ENCODE measurements at regions not wholly inside any gene's neighbourhood (a gene's known extent, or its start where the extent isn't known, plus 50 kb on each side); places are given as distances from the start of the nearest gene placed in this dataset.

DNA sequence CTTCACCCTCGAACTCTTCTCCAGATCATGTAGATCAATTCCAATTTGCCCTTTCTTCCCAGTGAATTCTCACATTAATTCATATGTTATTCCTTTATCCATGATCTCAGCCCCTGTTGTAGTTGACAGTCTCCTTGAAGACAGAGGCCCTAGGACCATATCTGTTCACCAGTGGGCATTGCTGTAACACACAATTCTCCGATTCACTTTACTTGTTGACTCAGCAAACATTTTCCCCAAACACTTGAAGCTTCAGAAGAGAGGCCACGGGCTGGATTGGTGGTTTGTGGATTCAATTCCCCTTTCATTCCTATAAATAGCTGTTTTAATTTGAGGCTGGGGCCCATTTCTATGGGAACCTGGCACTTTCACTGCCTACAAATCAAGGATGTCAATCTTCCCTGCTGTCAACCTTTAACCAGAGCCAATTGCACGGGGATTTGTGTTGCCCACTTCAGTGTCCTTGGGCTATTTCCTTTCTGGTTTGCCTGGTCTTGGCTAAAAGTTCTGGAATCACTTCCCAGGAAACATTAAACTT, 393.0 kb upstream of the KIRREL3 start:
- TF ChIP-seq, protein P1, sequence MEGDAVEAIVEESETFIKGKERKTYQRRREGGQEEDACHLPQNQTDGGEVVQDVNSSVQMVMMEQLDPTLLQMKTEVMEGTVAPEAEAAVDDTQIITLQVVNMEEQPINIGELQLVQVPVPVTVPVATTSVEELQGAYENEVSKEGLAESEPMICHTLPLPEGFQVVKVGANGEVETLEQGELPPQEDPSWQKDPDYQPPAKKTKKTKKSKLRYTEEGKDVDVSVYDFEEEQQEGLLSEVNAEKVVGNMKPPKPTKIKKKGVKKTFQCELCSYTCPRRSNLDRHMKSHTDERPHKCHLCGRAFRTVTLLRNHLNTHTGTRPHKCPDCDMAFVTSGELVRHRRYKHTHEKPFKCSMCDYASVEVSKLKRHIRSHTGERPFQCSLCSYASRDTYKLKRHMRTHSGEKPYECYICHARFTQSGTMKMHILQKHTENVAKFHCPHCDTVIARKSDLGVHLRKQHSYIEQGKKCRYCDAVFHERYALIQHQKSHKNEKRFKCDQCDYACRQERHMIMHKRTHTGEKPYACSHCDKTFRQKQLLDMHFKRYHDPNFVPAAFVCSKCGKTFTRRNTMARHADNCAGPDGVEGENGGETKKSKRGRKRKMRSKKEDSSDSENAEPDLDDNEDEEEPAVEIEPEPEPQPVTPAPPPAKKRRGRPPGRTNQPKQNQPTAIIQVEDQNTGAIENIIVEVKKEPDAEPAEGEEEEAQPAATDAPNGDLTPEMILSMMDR (IDR thresholded peaks at IDR 0.05; ENCODE audit: low read depth, low read length, poor library complexity, severe bottlenecking): no peak
- no peak for TF ChIP-seq EZH2phosphoT487 (IDR thresholded peaks at IDR 0.05; ENCODE audit: borderline replicate concordance, low read length)

All from DOHH2 (cell line).